ENCODE measurements at regions not wholly inside any gene's neighbourhood (a gene's known extent, or its start where the extent isn't known, plus 50 kb on each side); places are given as distances from the start of the nearest gene placed in this dataset.

- no peak overlapping the region for H3K4me3 ChIP-seq (ENCODE audit: low read depth, low read length)
- intact Hi-C loops (cut with micrococcal nuclease; ENCODE audit: unreplicated experiment), result no loop called here
- ChIA-PET CTCF (no interaction called here), POLR2A (no interaction called here)
- Mint-ChIP-seq H3K9me3 (ENCODE audit: unreplicated experiment) (no peaks in the 10 kb centered on the region), H3K27ac (ENCODE audit: unreplicated experiment) (no peak overlapping the region), H3K36me3 (ENCODE audit: insufficient read depth, unreplicated experiment) (no peaks in the 10 kb centered on the region), H3K27me3 (ENCODE audit: insufficient read depth, unreplicated experiment) (no peaks in the 10 kb centered on the region), H3K4me3 (ENCODE audit: unreplicated experiment) (no peak overlapping the region), H3K4me1 (ENCODE audit: low read depth, unreplicated experiment) (peaks cover 17% of the 10 kb centered on the region)
- no peaks in the 10 kb centered on the region for H3K36me3 ChIP-seq (ENCODE audit: control insufficient read depth, insufficient read depth, low read length)
- no peaks in the 10 kb centered on the region for H3K9me3 ChIP-seq
- H3K4me1 ChIP-seq, result no peaks in the 10 kb centered on the region
- no peak for DNase-seq
- H3K27me3 ChIP-seq (replicated peaks; ENCODE audit: control insufficient read depth, insufficient read depth, low read length), result no peaks in the 10 kb centered on the region
- TF ChIP-seq CTCF (IDR thresholded peaks at IDR 0.05; ENCODE audit: insufficient read depth in 1 of 2, low read depth in 1 of 2, low read length in 1 of 2, severe bottlenecking in 1 of 2, unreplicated experiment in 1 of 2), result no peak
- no TSS peak for BruUV-seq (replicated peaks)
Observed at GRCh38 chr17:37844977-37845293, 79.3 kb upstream of the TBC1D3K start.

- ChIA-PET POLR2A (no interaction called here), CTCF (no interaction called here)
- Mint-ChIP-seq H3K4me1 (ENCODE audit: low read depth, unreplicated experiment) (peaks cover 16% of the 10 kb centered on the region), H3K36me3 (ENCODE audit: insufficient read depth, unreplicated experiment) (no peaks in the 10 kb centered on the region), H3K27ac (ENCODE audit: unreplicated experiment) (no peak overlapping the region), H3K4me3 (ENCODE audit: unreplicated experiment) (no peak overlapping the region), H3K27me3 (ENCODE audit: insufficient read depth, unreplicated experiment) (no peaks in the 10 kb centered on the region), H3K9me3 (ENCODE audit: unreplicated experiment) (no peaks in the 10 kb centered on the region)
- Histone ChIP-seq H3K27me3 (replicated peaks; ENCODE audit: control insufficient read depth, insufficient read depth, low read length) (no peaks in the 10 kb centered on the region), H3K9me3 (no peaks in the 10 kb centered on the region), H3K4me3 (ENCODE audit: low read depth, low read length) (no peak overlapping the region), H3K4me1 (peaks cover 4% of the 10 kb centered on the region), H3K36me3 (ENCODE audit: control insufficient read depth, insufficient read depth, low read length) (no peaks in the 10 kb centered on the region)
- peak; percentile 6 to 49 for TF ChIP-seq CTCF (IDR thresholded peaks at IDR 0.05; ENCODE audit: insufficient read depth in 1 of 2, low read depth in 1 of 2, low read length in 1 of 2, severe bottlenecking in 1 of 2, unreplicated experiment in 1 of 2)
- intact Hi-C loops (cut with micrococcal nuclease; ENCODE audit: unreplicated experiment), result no loop called here
- BruUV-seq (replicated peaks), result no TSS peak
- DNase-seq, result peak in 1 of 2 experiments; percentile 34
Observed at GRCh38 chr17:37844158-37844976, 79.8 kb upstream of the TBC1D3K start.

GRCh38 chr17:37842401-37842800, 81.8 kb upstream of the TBC1D3K start:
- intact Hi-C loops (cut with micrococcal nuclease; ENCODE audit: unreplicated experiment), result no loop called here

More at GRCh38 chr17:37842401-37842800, 81.8 kb upstream of the TBC1D3K start:
- no peak for TF ChIP-seq CTCF (IDR thresholded peaks at IDR 0.05; ENCODE audit: insufficient read depth in 1 of 2, low read depth in 1 of 2, low read length in 1 of 2, severe bottlenecking in 1 of 2, unreplicated experiment in 1 of 2)
- Histone ChIP-seq H3K4me3 (ENCODE audit: low read depth, low read length) (no peak overlapping the region), H3K4me1 (peaks cover 11% of the 10 kb centered on the region), H3K36me3 (ENCODE audit: control insufficient read depth, insufficient read depth, low read length) (no peaks in the 10 kb centered on the region), H3K27me3 (replicated peaks; ENCODE audit: control insufficient read depth, insufficient read depth, low read length) (no peaks in the 10 kb centered on the region), H3K9me3 (no peaks in the 10 kb centered on the region)
- no peak overlapping the region for H3K27ac Mint-ChIP-seq (ENCODE audit: unreplicated experiment)
- H3K27me3 Mint-ChIP-seq (ENCODE audit: insufficient read depth, unreplicated experiment), result no peaks in the 10 kb centered on the region
- no peaks in the 10 kb centered on the region for H3K9me3 Mint-ChIP-seq (ENCODE audit: unreplicated experiment)
- ChIA-PET CTCF (no interaction called here), POLR2A (no interaction called here)
- no TSS peak for BruUV-seq (replicated peaks)
- H3K36me3 Mint-ChIP-seq (ENCODE audit: insufficient read depth, unreplicated experiment), result no peaks in the 10 kb centered on the region
- H3K4me3 Mint-ChIP-seq (ENCODE audit: unreplicated experiment), result no peak overlapping the region
- H3K4me1 Mint-ChIP-seq (ENCODE audit: low read depth, unreplicated experiment), result peaks cover 21% of the 10 kb centered on the region
- DNase-seq, result no peak
